ENCODE measurements at regions not wholly inside any gene's neighbourhood (a gene's known extent, or its start where the extent isn't known, plus 50 kb on each side); places are given as distances from the start of the nearest gene placed in this dataset.

GRCh38 chr16:6602405-6602804, 730.2 kb upstream of the RBFOX1 start:
- no peak for TF ChIP-seq CTCF (IDR thresholded peaks at IDR 0.05 in 4 of 5, conservative IDR thresholded peaks at IDR 0.05 in 1 of 5)
- TF ChIP-seq POLR2A (IDR thresholded peaks at IDR 0.05) = no peak
